Activated CD4-positive, alpha-beta T cell treated with anti-CD3 and anti-CD28 coated beads, Interleukin-2, amount 10 ng/mL, durations not matched to agents 7 days and 5 days (primary cell): ENCODE measurements at regions not wholly inside any gene's neighbourhood (a gene's known extent, or its start where the extent isn't known, plus 50 kb on each side); places are given as distances from the start of the nearest gene placed in this dataset.

Experiments
- CTCF ChIA-PET: fragments of 350-600 bp; sonication (Branson Sonifier 250); formaldehyde crosslinking; loops from one replicate; lab custom pipeline; 2021; ENCODE audit warnings: antibody characterized with exemption; lab: Charles Lee
- POLR2A ChIA-PET: fragments of 350-600 bp; sonication (Branson Sonifier 250); formaldehyde crosslinking; loops from one replicate; lab custom pipeline; 2021; ENCODE audit warnings: antibody characterized with exemption; lab: Charles Lee
- DNase-seq: peaks from one replicate; pipeline ENCODE4 v3.0.0-alpha.2; 2020
- H3K27ac Mint-ChIP-seq: one replicate; pipeline ENCODE4 v1.8.0; 2021; ENCODE audit warnings: mild to moderate bottlenecking, moderate library complexity, mixed read lengths
- H3K27me3 Mint-ChIP-seq: one replicate; pipeline ENCODE4 v1.8.0; 2021; ENCODE audit warnings: mixed read lengths
- H3K36me3 Mint-ChIP-seq: one replicate; pipeline ENCODE4 v1.8.0; 2021; ENCODE audit warnings: low read depth, mixed read lengths
- H3K4me1 Mint-ChIP-seq: one replicate; pipeline ENCODE4 v1.8.0; 2021; ENCODE audit warnings: mixed read lengths
- H3K4me3 Mint-ChIP-seq: one replicate; pipeline ENCODE4 v1.8.0; 2021; ENCODE audit warnings: mild to moderate bottlenecking, moderate library complexity, mixed read lengths
- H3K9me3 Mint-ChIP-seq: one replicate; pipeline ENCODE4 v1.8.0; 2021; ENCODE audit warnings: mixed read lengths

DNA sequence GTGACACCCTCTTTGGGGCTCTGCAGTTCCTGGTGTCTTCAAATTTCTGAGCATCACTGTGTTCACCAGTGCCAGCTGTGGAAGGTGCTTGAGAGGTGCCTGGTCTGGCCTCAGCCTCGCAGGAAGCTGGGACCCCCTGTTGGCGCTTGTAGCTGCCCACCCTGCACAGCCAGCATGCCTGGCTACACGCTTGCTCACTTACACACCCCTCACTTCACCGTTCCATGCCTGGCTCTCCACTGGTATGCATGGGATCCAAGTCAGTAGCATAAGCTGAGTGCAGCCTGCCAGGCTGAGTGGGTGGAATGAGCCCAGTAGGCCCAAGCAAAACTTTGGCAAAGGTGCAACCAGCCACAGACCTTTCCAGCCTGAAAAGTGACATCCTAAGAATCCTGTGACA, 801.4 kb upstream of the PTPRD start:
- DNase-seq, result no peak
- Mint-ChIP-seq H3K4me3 (no peak overlapping the region), H3K36me3 (no peaks in the 10 kb centered on the region), H3K9me3 (peaks cover 3% of the 10 kb centered on the region), H3K27ac (no peak overlapping the region), H3K27me3 (no peaks in the 10 kb centered on the region), H3K4me1 (no peaks in the 10 kb centered on the region)
- CTCF ChIA-PET, result no interaction called here
- POLR2A ChIA-PET, result no interaction called here

DNA sequence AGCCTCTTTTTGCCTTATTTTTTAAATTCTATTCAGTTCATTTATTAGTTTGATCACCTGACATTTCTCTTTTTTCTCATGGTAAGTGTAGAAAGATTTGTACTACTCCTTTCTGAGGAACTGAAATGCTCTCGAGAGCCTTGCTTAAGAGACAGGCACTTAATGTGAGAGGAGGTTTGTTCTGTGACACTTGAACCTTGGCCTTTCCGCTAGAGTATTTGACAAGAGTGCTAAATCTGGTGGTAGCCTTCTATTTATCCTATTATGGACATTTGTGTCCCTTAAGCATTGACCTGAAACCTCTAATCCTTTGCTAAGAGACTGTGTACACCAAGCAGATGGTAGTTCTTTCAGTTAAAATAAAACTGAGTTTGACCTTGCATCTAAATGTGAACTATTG, 805.0 kb upstream of the PTPRD start:
- H3K27ac Mint-ChIP-seq, result no peak overlapping the region
- no peak for DNase-seq
- CTCF ChIA-PET, result no interaction called here
- no peaks in the 10 kb centered on the region for H3K27me3 Mint-ChIP-seq
- no peaks in the 10 kb centered on the region for H3K36me3 Mint-ChIP-seq
- no peaks in the 10 kb centered on the region for H3K4me1 Mint-ChIP-seq
- H3K9me3 Mint-ChIP-seq, result peaks cover 7% of the 10 kb centered on the region
- H3K4me3 Mint-ChIP-seq, result no peak overlapping the region
- POLR2A ChIA-PET, result no interaction called here

DNA sequence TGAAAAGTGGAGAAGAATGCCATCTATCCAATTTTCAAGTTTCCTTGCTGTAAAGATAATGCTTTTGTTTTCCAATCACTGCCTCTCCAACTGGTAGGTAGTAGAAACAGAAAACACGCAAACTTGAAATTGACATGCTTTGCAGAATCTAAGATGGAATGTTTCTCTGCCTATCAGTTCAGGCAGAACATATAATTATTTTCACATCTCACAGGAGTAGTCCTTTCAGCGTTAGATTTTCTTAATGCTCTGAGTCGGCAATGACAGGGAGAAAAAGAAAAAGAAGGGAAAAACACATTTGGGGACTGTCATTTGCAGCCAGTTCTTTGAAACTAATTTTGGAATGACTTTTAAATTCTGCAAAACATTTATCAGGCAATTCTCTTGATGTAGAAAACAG, 818.7 kb upstream of the PTPRD start:
- Mint-ChIP-seq H3K27me3 (no peaks in the 10 kb centered on the region), H3K4me1 (no peaks in the 10 kb centered on the region), H3K9me3 (peaks cover 10% of the 10 kb centered on the region), H3K36me3 (no peaks in the 10 kb centered on the region), H3K4me3 (no peak overlapping the region), H3K27ac (no peak overlapping the region)
- ChIA-PET POLR2A (no interaction called here), CTCF (no interaction called here)
- no peak for DNase-seq

DNA sequence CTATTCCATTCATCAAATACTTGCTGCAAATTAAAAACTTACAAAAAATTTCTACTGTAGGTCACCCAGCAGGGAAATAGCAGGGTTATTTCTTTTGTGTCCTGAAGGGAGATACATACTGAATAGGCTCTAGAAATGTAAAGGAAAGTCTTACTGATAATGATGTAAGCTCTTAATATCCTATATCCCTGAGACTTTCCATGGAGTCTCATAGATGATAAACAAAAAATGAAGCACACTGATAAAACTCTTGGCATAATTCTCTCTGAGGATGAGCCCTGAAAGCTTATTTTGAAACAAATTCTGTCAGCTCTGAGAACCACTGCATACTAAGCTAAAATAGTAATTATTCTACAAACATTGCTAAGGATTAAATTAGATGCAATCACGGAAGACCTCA, 819.6 kb upstream of the PTPRD start:
- POLR2A ChIA-PET, result no interaction called here
- Mint-ChIP-seq H3K27me3 (no peaks in the 10 kb centered on the region), H3K4me3 (no peak overlapping the region), H3K4me1 (no peaks in the 10 kb centered on the region), H3K27ac (no peak overlapping the region), H3K9me3 (peaks cover 10% of the 10 kb centered on the region), H3K36me3 (no peaks in the 10 kb centered on the region)
- DNase-seq, result no peak
- CTCF ChIA-PET, result no interaction called here

- DNase-seq, result no peak
- CTCF ChIA-PET, result no interaction called here
- POLR2A ChIA-PET, result no interaction called here
- Mint-ChIP-seq H3K36me3 (no peaks in the 10 kb centered on the region), H3K4me3 (no peak overlapping the region), H3K4me1 (no peaks in the 10 kb centered on the region), H3K9me3 (peaks cover 21% of the 10 kb centered on the region), H3K27ac (no peak overlapping the region), H3K27me3 (no peaks in the 10 kb centered on the region)
These were observed 830.8 kb upstream of the PTPRD start for GRCh38 chr9:11443631-11444030.

GRCh38 chr9:11457825-11458790, 845.3 kb upstream of the PTPRD start:
- ChIA-PET POLR2A (no interaction called here), CTCF (no interaction called here)
- DNase-seq, result no peak
- Mint-ChIP-seq H3K9me3 (peaks cover 7% of the 10 kb centered on the region), H3K27me3 (no peaks in the 10 kb centered on the region), H3K4me1 (no peaks in the 10 kb centered on the region), H3K27ac (no peak overlapping the region), H3K36me3 (no peaks in the 10 kb centered on the region), H3K4me3 (no peak overlapping the region)

DNA sequence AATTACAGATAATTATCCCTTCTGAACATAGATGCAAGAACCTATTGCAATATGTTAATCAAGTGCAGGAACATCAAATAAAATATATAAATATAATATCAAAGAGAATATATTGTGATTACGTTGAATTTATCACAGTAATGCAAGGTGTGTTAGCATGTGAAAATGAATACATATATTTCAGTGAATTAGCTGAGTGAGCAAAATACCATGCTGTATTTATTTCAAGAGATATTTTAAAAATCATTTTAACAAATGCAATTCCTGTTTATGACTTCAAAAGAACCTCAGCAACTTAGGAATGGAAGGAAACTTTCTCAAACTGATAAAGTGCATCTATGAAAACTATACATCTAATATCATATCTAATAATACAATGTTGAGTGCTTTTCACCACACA, 856.9 kb upstream of the PTPRD start:
- ChIA-PET CTCF (no interaction called here), POLR2A (no interaction called here)
- H3K36me3 Mint-ChIP-seq, result no peaks in the 10 kb centered on the region
- H3K27ac Mint-ChIP-seq, result no peak overlapping the region
- no peaks in the 10 kb centered on the region for H3K27me3 Mint-ChIP-seq
- no peak for DNase-seq
- H3K4me3 Mint-ChIP-seq, result no peak overlapping the region
- H3K9me3 Mint-ChIP-seq, result peaks cover 3% of the 10 kb centered on the region
- no peaks in the 10 kb centered on the region for H3K4me1 Mint-ChIP-seq

DNA sequence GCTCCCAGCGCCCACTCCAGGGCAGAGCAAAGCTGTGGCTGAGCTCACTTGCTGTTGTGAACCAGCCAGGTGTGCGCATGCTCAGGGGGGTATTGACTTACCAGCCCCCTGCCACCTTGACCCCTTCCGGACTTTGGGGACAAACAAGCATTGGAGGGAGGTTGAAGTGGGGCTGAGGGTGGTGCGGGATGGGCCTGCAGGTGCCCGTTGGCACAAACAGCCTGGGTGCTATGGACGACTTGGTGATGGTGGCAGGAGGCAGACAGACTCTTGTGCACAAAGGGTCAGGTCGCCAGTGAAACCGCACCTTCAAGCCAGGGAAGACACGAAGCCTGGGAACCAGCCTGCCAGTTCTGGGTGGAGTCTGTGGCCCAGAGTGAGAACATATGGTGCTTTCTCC, 858.5 kb upstream of the PTPRD start:
- H3K36me3 Mint-ChIP-seq, result no peaks in the 10 kb centered on the region
- H3K27ac Mint-ChIP-seq, result no peak overlapping the region
- no peaks in the 10 kb centered on the region for H3K27me3 Mint-ChIP-seq
- H3K4me1 Mint-ChIP-seq, result no peaks in the 10 kb centered on the region
- peaks cover 3% of the 10 kb centered on the region for H3K9me3 Mint-ChIP-seq
- POLR2A ChIA-PET, result no interaction called here
- no peak for DNase-seq
- CTCF ChIA-PET, result no interaction called here
- H3K4me3 Mint-ChIP-seq, result no peak overlapping the region

- Mint-ChIP-seq H3K4me3 (no peak overlapping the region), H3K36me3 (no peaks in the 10 kb centered on the region), H3K4me1 (no peaks in the 10 kb centered on the region), H3K27ac (no peak overlapping the region), H3K9me3 (peaks cover 5% of the 10 kb centered on the region), H3K27me3 (no peaks in the 10 kb centered on the region)
- CTCF ChIA-PET, result no interaction called here
- POLR2A ChIA-PET, result no interaction called here
- no peak for DNase-seq
These were observed 888.0 kb upstream of the PTPRD start for GRCh38 chr9:11500780-11501179.

DNA sequence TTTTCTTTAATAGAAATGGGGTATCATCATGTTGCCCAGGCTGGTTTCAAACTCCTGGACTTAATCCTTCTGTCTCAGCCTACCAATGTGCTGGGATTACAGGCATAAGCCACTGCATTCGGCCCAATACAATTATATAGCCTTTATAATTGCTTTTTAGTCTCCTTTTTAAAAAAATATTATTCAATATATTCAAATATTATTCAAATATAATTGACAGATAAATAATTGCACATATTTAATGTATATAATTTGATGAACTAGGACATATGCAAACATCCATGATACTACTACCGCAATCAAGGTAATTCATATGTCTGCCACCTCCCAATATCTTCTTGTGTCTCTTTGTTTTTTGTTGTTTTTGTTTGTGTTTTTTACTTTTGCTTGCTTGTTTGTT, 894.2 kb upstream of the PTPRD start:
- H3K9me3 Mint-ChIP-seq, result peaks cover 14% of the 10 kb centered on the region
- CTCF ChIA-PET, result no interaction called here
- POLR2A ChIA-PET, result no interaction called here
- H3K27ac Mint-ChIP-seq, result no peak overlapping the region
- no peaks in the 10 kb centered on the region for H3K4me1 Mint-ChIP-seq
- H3K36me3 Mint-ChIP-seq, result no peaks in the 10 kb centered on the region
- H3K4me3 Mint-ChIP-seq, result no peak overlapping the region
- no peaks in the 10 kb centered on the region for H3K27me3 Mint-ChIP-seq
- DNase-seq, result no peak

DNA sequence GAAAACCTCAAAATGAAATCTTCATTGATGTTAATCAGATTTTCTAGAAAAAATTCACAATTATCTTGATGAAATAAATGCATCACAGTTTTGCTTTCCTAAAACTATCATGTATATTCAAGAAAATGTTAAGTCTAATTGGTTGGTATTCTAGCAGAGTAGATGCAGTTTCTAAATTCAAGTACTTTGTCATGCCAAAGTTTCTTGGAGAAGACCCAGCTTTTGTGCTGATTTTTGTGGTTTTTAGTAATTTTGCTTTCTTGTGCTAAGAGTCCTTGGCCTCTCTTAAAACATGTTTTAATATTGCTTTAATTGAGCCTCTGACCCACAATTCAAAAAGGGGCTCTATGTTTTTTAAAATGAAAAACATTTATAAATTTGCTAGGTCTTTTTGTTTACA, 924.8 kb upstream of the PTPRD start:
- Mint-ChIP-seq H3K4me1 (no peaks in the 10 kb centered on the region), H3K36me3 (no peaks in the 10 kb centered on the region), H3K9me3 (peaks cover 2% of the 10 kb centered on the region), H3K4me3 (no peak overlapping the region), H3K27ac (no peak overlapping the region), H3K27me3 (no peaks in the 10 kb centered on the region)
- ChIA-PET POLR2A (no interaction called here), CTCF (no interaction called here)
- DNase-seq, result no peak

- Mint-ChIP-seq H3K4me3 (no peak overlapping the region), H3K4me1 (no peaks in the 10 kb centered on the region), H3K27me3 (no peaks in the 10 kb centered on the region), H3K36me3 (no peaks in the 10 kb centered on the region), H3K27ac (no peak overlapping the region), H3K9me3 (peaks cover 2% of the 10 kb centered on the region)
- no peak for DNase-seq
- ChIA-PET CTCF (no interaction called here), POLR2A (no interaction called here)
These were observed 930.0 kb upstream of the PTPRD start for GRCh38 chr9:11542781-11543180.

GRCh38 chr9:11546231-11546630, 933.4 kb upstream of the PTPRD start:
- Mint-ChIP-seq H3K9me3 (peaks cover 4% of the 10 kb centered on the region), H3K27ac (no peak overlapping the region), H3K4me3 (no peak overlapping the region), H3K36me3 (no peaks in the 10 kb centered on the region), H3K27me3 (no peaks in the 10 kb centered on the region), H3K4me1 (no peaks in the 10 kb centered on the region)
- CTCF ChIA-PET, result no interaction called here
- no peak for DNase-seq
- POLR2A ChIA-PET, result no interaction called here

- H3K4me1 Mint-ChIP-seq, result no peaks in the 10 kb centered on the region
- H3K27me3 Mint-ChIP-seq, result no peaks in the 10 kb centered on the region
- H3K36me3 Mint-ChIP-seq, result no peaks in the 10 kb centered on the region
- H3K4me3 Mint-ChIP-seq, result no peak overlapping the region
- POLR2A ChIA-PET, result no interaction called here
- H3K27ac Mint-ChIP-seq, result no peak overlapping the region
- no peak for DNase-seq
- H3K9me3 Mint-ChIP-seq, result peaks cover 2% of the 10 kb centered on the region
- CTCF ChIA-PET, result interaction anchor here (0.6 kb wide), 1 partner anchor 909 kb away, joined by 3 read pairs; no protein-coding TSS in a partner anchor
These were observed 936.6 kb upstream of the PTPRD start for GRCh38 chr9:11549311-11549794.
